ENCODE measurements at regions not wholly inside any gene's neighbourhood (a gene's known extent, or its start where the extent isn't known, plus 50 kb on each side); places are given as distances from the start of the nearest gene placed in this dataset.

DNA sequence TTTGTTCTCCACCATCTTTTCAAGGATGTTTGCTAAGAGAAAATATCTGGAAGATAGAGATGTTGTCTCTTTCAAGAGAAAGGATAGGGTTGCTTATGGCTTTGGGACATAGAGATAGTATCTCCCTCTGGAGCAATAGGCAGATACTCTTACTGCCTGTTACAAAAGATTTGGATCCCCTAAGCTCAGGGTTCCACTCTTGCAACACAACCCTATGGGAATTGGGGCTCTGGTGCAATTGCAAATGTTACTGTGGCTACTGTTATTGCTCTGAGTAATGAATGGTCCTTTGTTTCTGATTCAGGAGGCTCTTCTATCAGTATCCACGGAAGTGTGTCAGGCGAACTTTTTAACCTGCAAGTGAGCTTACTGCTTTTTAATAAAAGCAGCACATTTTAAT, 88.8 kb downstream of the GPR85 start:
- Histone ChIP-seq H3K36me3 (ENCODE audit: control insufficient read depth in 1 of 2, insufficient read depth in 2 of 2, low read length in 2 of 2) (no peaks in the 10 kb centered on the region), H3K9me3 (ENCODE audit: control insufficient read depth in 1 of 2, insufficient read depth in 1 of 2, low read depth in 1 of 2, low read length in 2 of 2) (no peaks in the 10 kb centered on the region), H3K4me1 (ENCODE audit: control insufficient read depth in 1 of 2, insufficient read depth in 2 of 2, low read length in 2 of 2) (no peaks in the 10 kb centered on the region), H2AFZ (ENCODE audit: low read depth, low read length, poor library complexity, severe bottlenecking) (no peak overlapping the region), H3K27ac (ENCODE audit: low read depth, low read length) (no peak overlapping the region), H3K4me3 (replicated peaks in 1 of 2; ENCODE audit: low read depth in 1 of 2, low read length in 2 of 2) (no peak overlapping the region), H3K27me3 (ENCODE audit: insufficient read depth, low read length) (no peaks in the 10 kb centered on the region), H3K9ac (ENCODE audit: low read length) (no peak overlapping the region), H3K4me2 (ENCODE audit: low read length) (no peak overlapping the region), H3K9me2 (ENCODE audit: insufficient read depth) (no peaks in the 10 kb centered on the region), H4K20me1 (ENCODE audit: insufficient read depth) (no peaks in the 10 kb centered on the region), H3K79me2 (ENCODE audit: insufficient read depth, low read length) (no peaks in the 10 kb centered on the region)
- ATAC-seq (no peak), DNase-seq (ENCODE audit: low read depth, low spot score) (no peak)
- POLR2A ChIA-PET: no interaction called here
- RAD21 ChIA-PET (ENCODE audit: low non-redundant PET in 1 of 2, low total read pairs in 2 of 2, uncharacterized antibody in 2 of 2, unreplicated experiment in 2 of 2): no interaction called here
- no peak for TF ChIP-seq SIN3A (IDR thresholded peaks at IDR 0.05; ENCODE audit: low read depth)
- no peak for TF ChIP-seq CEBPB (IDR thresholded peaks at IDR 0.05; ENCODE audit: low read depth)
- TF ChIP-seq ATF3 (IDR thresholded peaks at IDR 0.05): no peak
- TF ChIP-seq, protein P1, sequence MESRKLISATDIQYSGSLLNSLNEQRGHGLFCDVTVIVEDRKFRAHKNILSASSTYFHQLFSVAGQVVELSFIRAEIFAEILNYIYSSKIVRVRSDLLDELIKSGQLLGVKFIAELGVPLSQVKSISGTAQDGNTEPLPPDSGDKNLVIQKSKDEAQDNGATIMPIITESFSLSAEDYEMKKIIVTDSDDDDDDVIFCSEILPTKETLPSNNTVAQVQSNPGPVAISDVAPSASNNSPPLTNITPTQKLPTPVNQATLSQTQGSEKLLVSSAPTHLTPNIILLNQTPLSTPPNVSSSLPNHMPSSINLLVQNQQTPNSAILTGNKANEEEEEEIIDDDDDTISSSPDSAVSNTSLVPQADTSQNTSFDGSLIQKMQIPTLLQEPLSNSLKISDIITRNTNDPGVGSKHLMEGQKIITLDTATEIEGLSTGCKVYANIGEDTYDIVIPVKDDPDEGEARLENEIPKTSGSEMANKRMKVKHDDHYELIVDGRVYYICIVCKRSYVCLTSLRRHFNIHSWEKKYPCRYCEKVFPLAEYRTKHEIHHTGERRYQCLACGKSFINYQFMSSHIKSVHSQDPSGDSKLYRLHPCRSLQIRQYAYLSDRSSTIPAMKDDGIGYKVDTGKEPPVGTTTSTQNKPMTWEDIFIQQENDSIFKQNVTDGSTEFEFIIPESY (IDR thresholded peaks at IDR 0.05; ENCODE audit: extremely low read depth, insufficient replicate concordance, low read length): no peak
- TF ChIP-seq TCF7L2 (IDR thresholded peaks at IDR 0.05; ENCODE audit: borderline replicate concordance, extremely low read depth, insufficient read depth, insufficient read length): no peak
- no peak for TF ChIP-seq JUND (IDR thresholded peaks at IDR 0.05)
- TF ChIP-seq, protein P2, sequence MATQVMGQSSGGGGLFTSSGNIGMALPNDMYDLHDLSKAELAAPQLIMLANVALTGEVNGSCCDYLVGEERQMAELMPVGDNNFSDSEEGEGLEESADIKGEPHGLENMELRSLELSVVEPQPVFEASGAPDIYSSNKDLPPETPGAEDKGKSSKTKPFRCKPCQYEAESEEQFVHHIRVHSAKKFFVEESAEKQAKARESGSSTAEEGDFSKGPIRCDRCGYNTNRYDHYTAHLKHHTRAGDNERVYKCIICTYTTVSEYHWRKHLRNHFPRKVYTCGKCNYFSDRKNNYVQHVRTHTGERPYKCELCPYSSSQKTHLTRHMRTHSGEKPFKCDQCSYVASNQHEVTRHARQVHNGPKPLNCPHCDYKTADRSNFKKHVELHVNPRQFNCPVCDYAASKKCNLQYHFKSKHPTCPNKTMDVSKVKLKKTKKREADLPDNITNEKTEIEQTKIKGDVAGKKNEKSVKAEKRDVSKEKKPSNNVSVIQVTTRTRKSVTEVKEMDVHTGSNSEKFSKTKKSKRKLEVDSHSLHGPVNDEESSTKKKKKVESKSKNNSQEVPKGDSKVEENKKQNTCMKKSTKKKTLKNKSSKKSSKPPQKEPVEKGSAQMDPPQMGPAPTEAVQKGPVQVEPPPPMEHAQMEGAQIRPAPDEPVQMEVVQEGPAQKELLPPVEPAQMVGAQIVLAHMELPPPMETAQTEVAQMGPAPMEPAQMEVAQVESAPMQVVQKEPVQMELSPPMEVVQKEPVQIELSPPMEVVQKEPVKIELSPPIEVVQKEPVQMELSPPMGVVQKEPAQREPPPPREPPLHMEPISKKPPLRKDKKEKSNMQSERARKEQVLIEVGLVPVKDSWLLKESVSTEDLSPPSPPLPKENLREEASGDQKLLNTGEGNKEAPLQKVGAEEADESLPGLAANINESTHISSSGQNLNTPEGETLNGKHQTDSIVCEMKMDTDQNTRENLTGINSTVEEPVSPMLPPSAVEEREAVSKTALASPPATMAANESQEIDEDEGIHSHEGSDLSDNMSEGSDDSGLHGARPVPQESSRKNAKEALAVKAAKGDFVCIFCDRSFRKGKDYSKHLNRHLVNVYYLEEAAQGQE (IDR thresholded peaks at IDR 0.05; ENCODE audit: low read depth): no peak
- TF ChIP-seq RAD21 (IDR thresholded peaks at IDR 0.05; ENCODE audit: low read depth): no peak
- TF ChIP-seq, protein P3, sequence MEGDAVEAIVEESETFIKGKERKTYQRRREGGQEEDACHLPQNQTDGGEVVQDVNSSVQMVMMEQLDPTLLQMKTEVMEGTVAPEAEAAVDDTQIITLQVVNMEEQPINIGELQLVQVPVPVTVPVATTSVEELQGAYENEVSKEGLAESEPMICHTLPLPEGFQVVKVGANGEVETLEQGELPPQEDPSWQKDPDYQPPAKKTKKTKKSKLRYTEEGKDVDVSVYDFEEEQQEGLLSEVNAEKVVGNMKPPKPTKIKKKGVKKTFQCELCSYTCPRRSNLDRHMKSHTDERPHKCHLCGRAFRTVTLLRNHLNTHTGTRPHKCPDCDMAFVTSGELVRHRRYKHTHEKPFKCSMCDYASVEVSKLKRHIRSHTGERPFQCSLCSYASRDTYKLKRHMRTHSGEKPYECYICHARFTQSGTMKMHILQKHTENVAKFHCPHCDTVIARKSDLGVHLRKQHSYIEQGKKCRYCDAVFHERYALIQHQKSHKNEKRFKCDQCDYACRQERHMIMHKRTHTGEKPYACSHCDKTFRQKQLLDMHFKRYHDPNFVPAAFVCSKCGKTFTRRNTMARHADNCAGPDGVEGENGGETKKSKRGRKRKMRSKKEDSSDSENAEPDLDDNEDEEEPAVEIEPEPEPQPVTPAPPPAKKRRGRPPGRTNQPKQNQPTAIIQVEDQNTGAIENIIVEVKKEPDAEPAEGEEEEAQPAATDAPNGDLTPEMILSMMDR (IDR thresholded peaks at IDR 0.05 in 2 of 3, conservative IDR thresholded peaks at IDR 0.05 in 1 of 3; ENCODE audit: borderline replicate concordance in 1 of 3, insufficient read depth in 1 of 3, low read depth in 2 of 3, low read length in 2 of 3): no peak
- TF ChIP-seq EGR1 (IDR thresholded peaks at IDR 0.05; ENCODE audit: low read depth): no peak
- TF ChIP-seq, protein P4, sequence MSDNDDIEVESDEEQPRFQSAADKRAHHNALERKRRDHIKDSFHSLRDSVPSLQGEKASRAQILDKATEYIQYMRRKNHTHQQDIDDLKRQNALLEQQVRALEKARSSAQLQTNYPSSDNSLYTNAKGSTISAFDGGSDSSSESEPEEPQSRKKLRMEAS (IDR thresholded peaks at IDR 0.05): no peak
- TF ChIP-seq POLR2AphosphoS5 (IDR thresholded peaks at IDR 0.05; ENCODE audit: low read depth, low read length): no peak
- TF ChIP-seq ZFX (IDR thresholded peaks at IDR 0.05): no peak
- intact Hi-C loops (cut with micrococcal nuclease): no loop called here
- BruUV-seq (replicated peaks): no TSS peak
- CTCF ChIA-PET: no interaction called here
